ENCODE measurements at regions not wholly inside any gene's neighbourhood (a gene's known extent, or its start where the extent isn't known, plus 50 kb on each side); places are given as distances from the start of the nearest gene placed in this dataset.
A peak's percentile ranks its signal among the peaks of the same experiment; 100 is the strongest.

DNA sequence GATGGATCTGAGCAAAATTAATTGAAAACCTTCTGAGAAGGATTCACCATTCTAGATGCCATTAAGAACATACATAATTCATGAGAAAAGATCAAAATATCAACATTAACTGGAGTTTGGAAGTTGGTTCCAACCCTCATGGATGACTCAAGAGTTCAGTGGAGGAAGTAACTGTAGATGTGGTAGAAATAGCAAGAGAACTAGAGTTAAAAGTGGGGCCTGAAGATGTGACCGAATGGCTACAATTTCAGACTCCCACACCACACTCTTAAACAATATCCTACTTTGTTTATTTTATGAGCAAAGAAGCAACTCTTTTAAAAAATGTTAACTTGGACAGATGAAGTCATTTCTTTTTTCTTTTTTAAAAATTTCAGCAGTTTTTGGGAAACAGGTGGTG, 354.3 kb downstream of the KLF12 start:
- DNase-seq: no peak

DNA sequence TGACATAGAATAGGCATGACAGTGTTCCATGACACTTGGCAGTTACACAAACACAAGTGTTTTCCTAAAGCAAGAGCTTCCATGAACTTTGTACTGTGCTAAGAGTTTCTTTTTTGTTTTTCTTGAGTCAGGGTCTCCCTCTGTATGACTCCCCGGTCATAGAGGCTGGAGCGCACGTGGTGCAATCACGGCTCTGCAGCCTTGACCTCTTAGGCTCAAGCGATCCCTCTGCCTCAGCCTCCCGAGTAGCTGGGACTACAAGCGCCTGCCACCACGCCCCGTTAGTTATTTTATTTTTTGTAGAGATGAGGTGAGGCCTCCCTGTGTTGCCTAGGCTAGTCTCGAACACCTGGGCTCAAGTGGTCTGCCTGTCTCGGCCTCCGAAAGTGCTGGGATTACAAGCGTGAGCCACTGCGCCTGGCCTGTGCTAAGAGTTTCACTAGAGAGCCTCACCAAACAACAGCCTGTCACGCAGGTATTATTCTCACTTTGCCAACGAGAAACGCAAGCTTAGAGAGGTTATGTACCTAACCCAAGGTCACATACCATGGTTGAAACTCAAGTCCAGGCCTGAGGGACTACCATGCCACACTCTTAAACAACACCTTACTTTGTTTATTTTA, 355.9 kb downstream of the KLF12 start:
- no peak for DNase-seq

DNA sequence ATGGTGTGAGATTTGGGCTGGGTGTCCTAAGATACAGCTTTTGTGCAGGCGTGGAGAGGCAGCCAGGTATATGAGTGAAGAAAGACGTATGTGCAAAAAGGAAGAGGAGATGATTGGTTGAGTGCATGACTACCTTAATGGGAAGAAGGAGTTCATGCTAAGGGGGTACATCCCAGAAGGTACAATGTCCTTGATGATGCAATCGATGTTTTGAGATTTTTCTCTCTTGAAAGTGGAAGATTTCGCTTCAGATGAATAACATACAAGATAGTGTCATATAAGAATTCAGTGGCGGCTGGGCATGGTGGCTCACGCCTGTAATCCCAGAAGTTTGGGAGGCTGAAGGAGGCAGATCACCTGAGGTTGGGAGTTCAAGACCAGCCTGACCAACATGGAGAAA, 357.1 kb downstream of the KLF12 start:
- DNase-seq: no peak

DNA sequence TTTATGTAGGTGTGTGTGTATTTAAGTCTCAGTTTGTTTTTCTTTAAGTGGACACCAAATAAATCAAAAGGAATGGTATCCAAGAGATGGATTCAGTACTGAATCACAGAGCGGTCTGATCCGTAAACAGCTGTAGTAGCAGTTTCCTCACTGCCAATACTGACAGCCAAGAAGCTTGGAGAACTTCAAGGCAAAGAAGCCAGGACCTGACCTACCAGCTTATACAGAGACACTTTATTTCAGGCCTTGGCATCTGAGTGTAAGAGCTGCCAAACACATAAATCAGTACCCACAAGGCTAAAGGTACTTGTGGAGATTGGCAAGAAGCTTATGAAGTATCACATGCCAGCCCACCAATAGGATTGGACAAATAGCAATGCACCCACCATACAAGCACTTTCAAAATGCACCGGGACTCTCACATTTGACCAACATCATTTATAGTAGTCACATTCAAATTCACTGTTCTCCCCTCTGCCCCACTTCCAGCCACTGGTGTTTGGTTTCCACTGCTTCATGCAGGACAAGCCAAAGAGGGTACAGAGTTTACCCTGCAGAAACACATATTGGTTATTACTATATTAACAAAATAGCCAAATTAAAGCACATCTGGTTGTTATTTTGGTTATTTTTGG, 357.9 kb downstream of the KLF12 start:
- no peak for DNase-seq

DNA sequence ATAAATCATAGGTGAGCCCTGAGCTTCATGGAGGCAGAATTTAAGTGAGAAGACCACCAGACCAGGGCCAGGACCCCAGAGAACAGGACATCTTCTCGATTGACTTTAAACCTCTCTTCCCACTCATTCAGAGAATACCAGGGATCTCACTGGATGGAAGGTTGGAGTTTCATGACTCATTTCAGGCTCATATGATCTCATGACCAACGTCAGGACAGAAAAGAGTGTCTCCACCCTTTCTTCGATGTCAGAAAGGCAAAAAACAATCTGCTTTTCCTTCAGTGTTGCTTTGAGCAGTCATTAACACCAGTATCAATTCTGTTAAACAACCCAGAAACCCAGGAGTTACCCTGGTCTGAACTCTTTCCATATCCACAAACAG, 361.0 kb downstream of the KLF12 start:
- no peak for DNase-seq

DNA sequence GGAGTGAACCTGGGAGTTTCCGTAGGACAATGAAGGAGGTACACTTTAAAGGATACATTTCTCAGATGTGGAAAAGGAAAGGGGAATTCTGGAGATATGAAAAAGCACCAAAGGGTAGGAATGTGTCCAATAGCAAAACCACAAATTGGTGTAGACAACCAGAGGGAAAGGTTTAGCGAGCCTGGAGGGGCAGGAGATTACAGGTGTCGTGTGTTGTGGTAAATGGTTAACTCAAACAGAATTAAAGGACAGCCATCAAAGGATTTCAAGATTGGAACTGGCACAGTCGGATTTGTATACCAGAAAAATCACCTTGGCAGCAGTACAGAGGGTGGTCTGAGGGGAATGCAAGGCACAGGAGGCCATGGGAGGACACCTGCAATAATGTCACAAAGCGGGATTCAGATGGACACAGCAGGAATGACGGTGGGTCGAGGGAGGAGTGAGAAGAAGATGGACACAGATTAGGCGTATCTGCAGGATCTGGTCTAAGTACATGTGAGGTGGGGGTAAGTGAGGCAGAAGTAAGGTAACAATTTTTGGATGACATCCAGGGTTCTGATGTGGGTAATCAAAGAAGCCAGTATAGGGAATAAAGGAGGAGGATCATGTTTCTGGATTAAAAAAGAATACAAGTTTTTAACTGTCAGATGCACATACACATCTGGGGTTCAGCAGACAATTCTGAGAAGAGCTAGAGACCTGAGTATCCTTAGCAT, 361.6 kb downstream of the KLF12 start:
- no peak for DNase-seq

DNA sequence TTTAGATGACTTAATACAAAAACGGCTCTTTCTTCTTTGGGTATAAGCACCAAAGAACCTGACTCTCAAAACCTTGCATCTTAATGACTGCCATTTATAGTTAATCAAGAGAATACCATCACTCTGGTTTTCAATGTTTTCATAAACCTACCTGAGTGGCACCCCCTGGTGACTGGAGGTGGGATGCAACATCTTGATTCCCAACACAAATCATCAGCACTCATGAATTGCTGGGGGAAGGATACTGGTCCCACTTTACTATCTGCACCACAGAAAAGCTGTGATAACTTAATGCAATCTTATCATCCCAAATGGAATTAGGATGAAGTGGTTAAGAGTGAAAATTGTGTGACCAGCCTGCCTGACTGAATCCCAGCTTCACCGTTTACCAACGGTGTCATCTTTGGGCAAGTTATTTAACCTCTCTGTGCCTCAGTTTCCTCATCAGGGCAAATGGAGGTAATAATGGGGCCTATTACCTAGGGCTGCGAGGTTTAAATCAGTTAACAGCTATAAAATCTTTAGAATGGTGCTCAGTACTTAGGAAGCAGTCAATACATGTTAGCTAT, 366.4 kb downstream of the KLF12 start:
- peak; percentile 1 for DNase-seq

DNA sequence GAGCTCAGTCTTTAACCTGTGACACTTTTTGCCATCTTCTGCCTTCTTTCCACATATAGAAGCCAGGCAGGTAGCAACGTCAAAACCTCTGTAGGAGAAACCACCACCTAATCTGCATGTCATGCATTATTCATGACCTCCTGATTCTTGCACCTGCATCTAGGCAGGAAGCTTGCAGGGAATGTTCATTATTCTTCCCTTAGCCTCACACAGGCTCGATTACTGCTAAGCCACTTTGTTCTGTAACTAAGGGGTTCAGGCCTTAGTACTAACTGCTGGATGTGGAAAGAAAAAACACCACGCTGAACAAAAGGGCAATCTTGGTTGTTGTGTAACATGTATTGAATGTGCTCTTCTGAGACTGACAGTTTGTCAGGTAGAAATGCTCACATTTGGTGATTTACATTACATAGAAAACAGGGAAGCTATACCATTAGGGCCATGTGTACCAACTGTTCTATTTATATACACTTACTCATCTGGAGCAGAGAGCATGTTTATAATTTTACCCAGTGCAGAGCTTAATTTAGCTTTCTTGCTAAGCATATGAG, 366.9 kb downstream of the KLF12 start:
- no peak for DNase-seq

DNA sequence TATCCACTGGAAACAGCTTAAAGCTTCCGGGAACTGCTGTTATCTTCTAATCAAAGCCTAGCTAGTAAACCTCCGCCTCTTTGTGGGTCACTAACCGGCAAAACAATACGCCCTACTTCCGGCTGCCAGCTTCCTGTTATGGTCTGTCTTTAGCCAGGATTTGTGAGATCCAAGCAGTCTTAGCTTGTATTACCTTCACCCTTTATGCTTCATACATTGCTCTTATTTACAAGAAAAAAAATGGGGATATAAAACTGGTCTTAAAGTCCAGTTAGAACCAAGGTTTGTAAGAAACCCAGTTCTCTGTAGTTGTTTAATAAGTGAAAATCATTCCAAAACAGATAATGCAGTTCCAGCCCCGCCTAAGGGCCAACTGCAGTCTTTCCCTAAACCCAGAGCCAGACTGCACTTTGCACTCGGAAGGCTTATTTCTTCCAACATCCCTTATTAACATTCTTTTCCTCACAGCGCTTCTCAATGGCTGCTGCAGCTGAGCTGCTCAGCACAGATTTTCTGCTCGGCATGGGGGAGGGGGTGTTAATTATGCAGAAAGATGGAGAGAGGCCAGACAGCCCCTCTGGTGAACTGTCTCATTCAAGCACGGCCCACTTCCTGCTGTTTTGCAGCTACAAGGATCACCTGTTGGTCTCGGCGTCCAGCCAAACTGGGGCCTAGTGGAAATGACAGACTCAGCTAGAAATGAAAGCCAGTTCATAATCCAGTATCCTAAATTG, 368.4 kb downstream of the KLF12 start:
- peak; percentile 57 for DNase-seq

DNA sequence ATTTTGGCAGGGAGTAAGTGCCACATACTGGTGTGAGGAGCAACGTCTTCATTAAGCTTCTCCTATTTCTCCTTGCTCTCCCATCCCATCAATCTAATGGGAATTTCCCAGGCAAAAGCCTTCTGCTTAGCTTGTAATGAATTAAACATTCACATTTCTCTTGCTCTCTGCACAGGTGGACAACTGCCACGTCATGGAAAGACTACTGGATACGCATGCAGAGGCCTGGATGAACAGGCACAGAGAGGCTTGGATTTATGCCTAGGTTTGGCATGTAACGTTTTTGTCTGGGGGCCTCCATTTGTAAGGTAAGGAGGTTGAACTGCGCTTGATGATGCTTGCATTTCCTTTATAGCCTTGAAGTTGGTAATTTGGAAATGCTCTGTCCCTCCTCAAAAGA, 374.8 kb downstream of the KLF12 start:
- no peak for DNase-seq

DNA sequence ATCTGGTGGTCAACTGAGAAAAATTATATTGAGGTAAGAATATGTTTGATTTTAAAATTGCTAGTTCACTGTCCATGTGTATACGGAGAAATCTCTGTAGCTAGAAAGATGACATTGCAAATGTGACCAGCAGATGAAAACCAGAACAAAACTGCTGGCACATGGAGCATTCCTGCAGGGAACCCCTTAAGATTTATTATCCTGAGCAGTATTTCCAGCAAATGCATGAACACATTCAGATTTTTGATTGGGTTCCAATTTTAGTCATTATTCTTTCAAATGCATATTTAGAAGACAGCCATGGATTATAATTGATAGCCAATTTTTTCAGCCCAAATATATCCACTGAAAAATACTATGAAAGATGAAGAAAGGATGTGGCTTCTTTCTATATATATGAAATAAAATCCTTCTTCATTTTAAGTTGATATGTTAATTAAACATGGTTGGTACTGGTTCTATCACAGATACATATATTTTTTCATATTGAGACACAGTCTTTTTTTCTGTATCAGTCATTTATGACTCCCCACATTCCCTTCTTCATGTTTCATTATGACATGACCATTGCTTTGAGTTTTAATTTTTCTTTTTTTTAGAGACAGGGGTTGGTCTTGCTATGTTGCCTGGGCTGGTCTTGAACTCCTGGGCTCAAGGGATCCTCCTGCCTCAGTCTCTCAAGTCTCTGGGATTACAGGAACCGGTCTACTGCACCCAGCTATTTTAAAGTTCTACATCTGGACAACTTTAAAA, 376.5 kb downstream of the KLF12 start:
- no peak for DNase-seq

DNA sequence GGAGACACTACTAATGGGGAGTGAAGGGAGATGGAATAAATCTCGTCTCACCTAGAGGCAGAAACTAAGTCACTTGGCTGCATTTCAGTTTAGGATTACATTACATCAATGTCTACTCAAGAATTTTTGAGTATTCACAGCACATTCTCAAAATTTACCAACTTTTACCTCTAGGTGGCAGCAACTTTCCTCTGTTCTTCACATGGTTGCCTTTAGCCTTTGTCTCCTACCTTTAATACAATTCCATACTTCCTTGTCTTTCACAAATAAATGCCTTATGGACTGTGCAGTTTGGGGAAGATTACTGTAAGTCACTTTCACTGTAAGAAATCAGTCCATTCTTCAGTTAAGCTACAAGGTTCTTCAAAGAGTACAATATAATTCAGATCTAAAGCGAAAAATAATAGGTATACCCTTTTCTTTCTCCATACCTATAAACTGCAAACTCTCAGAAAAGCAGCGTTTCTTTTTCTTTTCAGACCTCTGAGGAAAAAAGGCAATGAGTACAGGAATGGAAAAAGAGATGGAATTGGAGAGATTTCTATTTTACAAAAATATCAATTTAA, 379.4 kb downstream of the KLF12 start:
- DNase-seq: no peak

DNA sequence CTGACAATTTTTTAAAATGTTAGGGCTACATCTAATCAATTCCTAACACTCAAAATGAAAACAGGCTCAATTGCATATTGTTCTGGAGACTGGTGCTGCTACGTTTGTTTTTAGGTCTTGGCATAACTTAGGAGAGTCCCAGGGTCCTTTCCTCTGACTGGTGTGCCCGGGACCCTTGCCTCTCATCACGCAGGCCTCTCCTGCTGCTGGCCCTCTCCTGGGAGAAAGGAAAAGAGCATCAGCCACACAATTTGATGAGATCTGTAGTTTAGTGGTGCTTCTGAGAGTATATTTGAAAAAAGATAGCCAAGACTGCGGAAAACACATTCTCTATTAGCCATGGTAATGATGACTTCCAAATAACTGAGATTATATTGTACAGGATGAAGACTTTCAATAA, 380.0 kb downstream of the KLF12 start:
- DNase-seq: no peak

DNA sequence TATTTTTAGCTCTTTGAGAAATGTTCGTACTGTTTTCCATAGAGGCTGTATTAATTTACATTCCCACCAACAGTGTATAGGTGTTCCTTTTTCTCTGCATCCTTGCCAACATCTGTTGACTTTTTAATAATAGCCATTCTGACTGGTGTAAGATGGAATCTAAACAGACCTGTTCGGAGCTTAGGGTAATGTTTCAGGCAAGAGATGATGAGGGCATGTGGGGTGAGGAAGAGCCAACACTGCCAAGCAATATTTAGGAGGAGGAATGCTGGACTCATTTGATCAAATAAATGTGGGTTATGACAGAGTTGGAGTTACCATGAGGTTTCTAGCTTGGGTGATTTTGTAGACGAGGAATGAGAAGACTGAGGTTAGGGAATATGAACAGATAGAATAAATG, 382.9 kb downstream of the KLF12 start:
- no peak for DNase-seq

DNA sequence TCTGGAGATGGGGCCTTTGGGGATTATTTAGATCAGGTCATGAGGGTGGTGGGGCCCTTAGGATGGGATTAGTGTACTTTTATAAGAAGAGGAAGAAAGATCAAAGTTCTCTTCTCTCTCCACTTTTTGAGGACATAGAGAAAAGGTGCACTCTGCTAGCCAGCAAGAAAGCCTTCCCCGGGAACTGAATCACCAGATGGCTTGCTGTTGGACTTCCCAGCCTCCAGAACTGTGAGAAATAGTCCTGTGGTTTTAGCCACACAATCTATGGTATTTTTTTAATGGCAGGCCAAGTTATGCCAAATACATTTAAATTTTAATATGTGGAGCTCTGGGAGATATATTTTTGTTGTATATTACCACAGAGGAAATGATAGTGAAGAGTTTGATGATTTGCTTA, 385.8 kb downstream of the KLF12 start:
- no peak for DNase-seq

DNA sequence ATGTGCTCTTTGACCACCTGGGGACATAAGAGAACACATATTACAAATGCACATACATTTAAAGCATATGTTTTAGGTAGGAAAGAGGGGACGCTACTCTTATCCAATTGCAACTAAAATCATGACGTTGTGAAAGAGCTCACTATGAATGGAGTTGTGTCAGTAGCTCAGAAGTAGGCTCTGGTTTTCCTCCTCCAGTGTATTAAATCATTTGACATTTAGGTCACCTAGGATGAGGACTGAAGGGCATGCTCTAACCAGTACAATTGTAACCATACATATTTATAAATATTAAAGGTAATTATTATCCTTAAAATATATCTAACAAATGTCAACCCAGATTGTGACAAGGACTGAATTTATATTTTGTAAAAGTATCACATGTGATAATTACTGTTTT, 389.0 kb downstream of the KLF12 start:
- no peak for DNase-seq

DNA sequence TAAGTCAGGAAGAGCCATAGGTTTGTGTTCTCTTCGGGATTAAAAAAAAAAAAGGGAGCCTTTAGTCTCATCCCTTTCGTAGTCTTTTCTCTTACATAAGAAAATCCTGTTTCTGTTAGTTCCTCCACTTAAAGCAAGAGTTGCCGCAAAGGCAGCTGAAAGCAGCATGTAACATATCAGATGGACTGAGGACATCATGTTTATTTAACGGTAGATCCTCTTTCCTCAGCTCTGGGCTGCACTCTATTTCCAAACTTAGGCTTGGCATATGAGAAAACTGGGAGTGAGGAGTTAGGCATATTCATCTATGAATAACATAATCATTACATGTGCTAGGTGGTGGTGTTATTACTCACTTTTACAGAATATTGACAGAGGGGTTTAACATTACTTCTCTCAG, 391.2 kb downstream of the KLF12 start:
- DNase-seq: no peak

DNA sequence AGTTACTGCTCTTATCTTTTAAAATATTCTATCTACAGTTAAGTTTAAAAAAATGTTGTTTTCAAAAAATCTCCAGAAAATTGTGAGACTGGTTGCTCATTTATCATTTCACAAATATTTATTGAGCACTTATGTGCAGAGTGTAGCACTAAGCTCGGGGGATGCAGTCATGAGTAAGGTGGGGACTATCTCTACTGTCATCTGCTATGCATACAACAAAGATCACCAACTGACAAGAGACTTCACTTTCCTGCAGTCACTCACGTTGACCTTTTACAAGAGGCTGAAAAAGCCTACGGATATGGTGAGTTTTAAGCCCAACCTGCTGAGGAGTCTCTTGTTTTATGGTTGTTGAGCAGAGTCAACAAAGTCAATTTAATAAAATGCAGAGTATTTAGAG, 392.5 kb downstream of the KLF12 start:
- no peak for DNase-seq

DNA sequence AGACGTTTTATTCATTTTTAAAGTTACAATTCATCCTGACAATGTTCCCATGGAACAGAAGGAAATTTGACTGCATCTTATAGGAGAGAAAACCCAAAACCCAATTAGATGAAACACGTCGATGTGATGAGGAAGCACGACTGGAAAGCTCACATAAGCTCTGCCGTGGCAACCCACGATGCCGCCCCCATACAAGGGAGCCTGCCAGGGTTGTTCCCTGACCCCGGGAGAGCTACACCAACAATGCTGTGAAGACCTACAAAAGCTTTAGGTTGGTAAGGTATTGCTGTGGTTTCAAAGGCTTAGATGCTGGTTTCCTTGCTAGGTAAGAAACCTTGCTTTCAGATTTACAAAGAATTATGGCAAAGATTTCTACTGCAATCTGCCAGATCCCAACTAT, 393.1 kb downstream of the KLF12 start:
- DNase-seq: no peak

DNA sequence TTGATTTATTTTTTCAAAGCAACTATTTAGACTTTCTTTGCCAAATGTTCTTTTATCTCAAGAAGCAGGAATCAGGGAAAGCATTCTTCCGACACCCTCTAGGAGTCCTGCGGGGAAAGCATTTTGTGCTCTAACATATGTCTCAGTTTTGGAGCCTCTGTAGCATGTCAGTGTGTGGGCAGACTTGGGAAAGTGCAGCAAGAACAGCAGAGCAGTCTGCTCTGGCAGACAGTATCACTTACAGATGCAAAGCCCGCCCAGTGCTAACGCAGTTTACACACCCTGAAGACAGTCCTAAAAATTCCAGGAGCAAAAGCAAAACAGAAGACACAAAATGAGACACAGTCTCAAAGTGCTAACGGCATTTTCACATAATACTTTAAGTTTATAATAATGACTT, 393.5 kb downstream of the KLF12 start:
- no peak for DNase-seq

DNA sequence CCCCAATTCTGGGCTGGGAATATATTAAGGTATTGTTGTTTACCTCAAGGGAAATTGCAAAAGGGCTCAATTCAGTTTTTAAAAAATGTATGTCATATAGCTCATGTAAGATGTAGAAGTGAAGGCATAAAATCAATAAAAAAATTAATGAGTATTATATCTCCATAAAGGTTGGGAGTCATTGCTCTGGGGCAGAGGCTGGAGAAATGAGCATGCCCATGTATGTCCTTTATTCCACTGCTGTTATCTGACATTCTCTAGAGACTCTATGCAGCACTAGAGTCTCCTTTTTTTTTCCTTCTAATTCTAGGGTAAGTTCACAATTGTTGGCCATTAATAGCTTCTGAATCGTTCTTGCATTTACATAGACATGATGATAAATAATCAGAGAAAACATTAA, 394.8 kb downstream of the KLF12 start:
- DNase-seq: no peak

DNA sequence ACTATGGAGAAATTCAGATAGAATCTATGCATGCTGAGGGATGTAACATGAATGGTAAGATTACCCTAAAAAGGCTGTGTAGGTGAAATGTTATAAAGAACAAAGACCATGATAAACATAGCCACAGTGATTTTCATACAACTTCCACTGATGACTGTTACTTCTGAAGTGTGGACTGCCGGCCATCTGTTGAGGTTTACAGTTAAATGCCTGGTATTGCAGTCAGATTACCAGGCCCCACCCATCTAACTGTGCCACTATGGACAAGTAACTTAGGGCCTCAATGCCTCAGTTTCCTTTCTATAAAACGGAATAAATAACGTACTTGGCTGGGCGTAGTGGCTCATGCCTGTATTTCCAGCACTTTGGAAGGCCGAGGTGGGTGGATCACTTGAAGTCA, 395.6 kb downstream of the KLF12 start:
- no peak for DNase-seq

All from stimulated activated naive CD4-positive, alpha-beta T cell treated with Interleukin-2 at 50 U/mL for 16 hours (primary cell).